ENCODE measurements at regions not wholly inside any gene's neighbourhood (a gene's known extent, or its start where the extent isn't known, plus 50 kb on each side); places are given as distances from the start of the nearest gene placed in this dataset.

- no peak for TF ChIP-seq CTCF (IDR thresholded peaks at IDR 0.05)
- no peak for TF ChIP-seq POLR2A (IDR thresholded peaks at IDR 0.05)
Measured at GRCh38 chr4:19092797-19093196, 1071.2 kb upstream of the LCORL start.

Data from adrenal gland (tissue), 5 donors.